Nephron (organoid): ENCODE measurements at regions not wholly inside any gene's neighbourhood (a gene's known extent, or its start where the extent isn't known, plus 50 kb on each side); places are given as distances from the start of the nearest gene placed in this dataset.
A peak's percentile ranks its signal among the peaks of the same experiment; 100 is the strongest.

Experiments used
- H3K27ac Mint-ChIP-seq, 3 experiments: 2 replicates each; pipeline ENCODE4 v1.8.0; 2020; ENCODE audit warnings: mixed read lengths in 3 of 3, mild to moderate bottlenecking in 2 of 3, moderate library complexity in 1 of 3
- H3K27me3 Mint-ChIP-seq: 2 replicates; pipeline ENCODE4 v1.8.0; 2021; ENCODE audit warnings: low read depth, mild to moderate bottlenecking, moderate library complexity, mixed read lengths
- H3K36me3 Mint-ChIP-seq: 2 replicates; pipeline ENCODE4 v1.8.0; 2020; ENCODE audit warnings: low read depth, mixed read lengths
- H3K4me1 Mint-ChIP-seq: 2 replicates; pipeline ENCODE4 v1.8.0; 2020; ENCODE audit warnings: mixed read lengths
- H3K4me3 Mint-ChIP-seq, 3 experiments: 2 replicates each; pipeline ENCODE4 v1.8.0; 2020; ENCODE audit warnings: mild to moderate bottlenecking in 3 of 3, mixed read lengths in 3 of 3, moderate library complexity in 2 of 3
- H3K9me3 Mint-ChIP-seq: 2 replicates; pipeline ENCODE4 v1.8.0; 2020; ENCODE audit warnings: mixed read lengths
- CTCF ChIP-seq, 3 experiments: fragments of 200-600 bp; sonication (generic); IDR thresholded peaks; one replicate each; pipeline ENCODE4 v1.5.0; 2021; ENCODE audit warnings: antibody characterized with exemption in 3 of 3; ENCODE audit not compliant: unreplicated experiment in 3 of 3

DNA sequence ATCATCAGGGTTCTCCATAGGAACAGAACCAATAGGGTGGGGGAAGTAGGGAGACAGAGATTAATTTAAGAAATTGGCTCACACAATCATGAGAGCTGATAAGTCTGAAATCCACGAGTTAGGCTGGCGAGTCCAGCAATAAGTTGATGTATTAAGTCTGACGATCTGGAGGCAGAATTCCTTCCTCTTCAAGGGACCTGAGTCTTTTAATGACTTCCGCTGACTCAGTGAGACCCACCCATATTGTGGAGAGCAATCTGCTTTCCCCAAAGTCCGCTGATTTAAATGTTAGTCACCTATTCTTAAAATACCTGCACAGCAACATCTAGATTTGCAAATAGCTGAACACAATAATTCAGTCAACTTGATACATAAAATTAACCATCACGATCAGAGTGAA is 97.8 kb downstream of the SPTSSA start:
- Mint-ChIP-seq H3K36me3 (no peaks in the 10 kb centered on the region), H3K4me1 (peaks cover 6% of the 10 kb centered on the region), H3K4me3 (no peak overlapping the region), H3K9me3 (no peaks in the 10 kb centered on the region), H3K27me3 (peaks cover 3% of the 10 kb centered on the region), H3K27ac (no peak overlapping the region)
- no peak for TF ChIP-seq CTCF (IDR thresholded peaks at IDR 0.05; ENCODE audit: unreplicated experiment in 3 of 3)

DNA sequence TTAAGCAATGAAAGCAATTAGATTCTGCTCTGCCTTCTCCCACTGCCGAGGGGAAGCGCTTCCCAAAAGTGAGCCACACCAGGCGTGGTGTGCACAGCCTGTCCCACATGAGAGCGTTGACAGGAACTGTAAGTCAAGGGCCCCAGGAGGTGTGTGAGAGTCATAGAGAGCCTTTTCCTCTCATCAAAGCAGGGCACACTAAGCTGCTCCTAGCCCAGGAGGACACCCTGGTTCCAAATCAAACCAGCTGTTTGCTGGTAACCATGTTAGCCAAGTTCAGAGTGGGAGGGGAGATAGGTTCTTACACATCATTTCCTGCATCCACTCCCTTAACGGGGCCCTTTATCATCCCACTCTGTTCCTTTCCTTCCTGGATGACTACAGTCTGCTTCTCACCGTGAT is 98.3 kb downstream of the SPTSSA start:
- Mint-ChIP-seq H3K4me1 (peaks cover 6% of the 10 kb centered on the region), H3K36me3 (no peaks in the 10 kb centered on the region), H3K9me3 (no peaks in the 10 kb centered on the region), H3K4me3 (no peak overlapping the region), H3K27me3 (peaks cover 3% of the 10 kb centered on the region), H3K27ac (no peak overlapping the region)
- no peak for TF ChIP-seq CTCF (IDR thresholded peaks at IDR 0.05; ENCODE audit: unreplicated experiment in 3 of 3)

DNA sequence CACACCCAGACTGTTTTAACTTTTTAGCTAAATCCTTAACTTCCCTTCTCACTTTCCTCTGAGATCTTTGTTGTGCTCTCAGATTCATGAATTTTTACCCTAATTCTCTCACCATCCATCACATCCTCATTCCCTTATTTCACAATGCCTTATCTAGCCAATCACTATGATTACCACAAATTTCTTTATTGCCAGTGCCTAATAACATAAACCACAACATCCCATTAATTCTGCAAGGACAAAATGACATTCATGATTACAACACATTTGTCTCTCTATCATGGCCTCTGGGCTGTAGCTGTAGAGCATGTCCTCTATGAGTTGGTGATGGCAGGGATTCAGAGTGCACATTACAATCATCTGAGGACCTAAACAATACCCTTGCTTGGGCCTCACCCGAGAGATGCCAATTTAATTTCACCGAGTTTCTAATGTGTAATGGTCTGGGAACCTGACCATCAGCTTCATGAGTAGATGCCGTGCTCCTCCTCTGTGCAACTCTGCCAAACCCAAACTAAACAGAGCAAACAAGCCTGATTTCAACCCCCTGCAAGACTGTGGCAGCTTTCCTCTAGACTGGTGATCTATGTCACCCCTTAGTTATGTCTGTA is 99.3 kb downstream of the SPTSSA start:
- Mint-ChIP-seq H3K4me3 (no peak overlapping the region), H3K9me3 (no peaks in the 10 kb centered on the region), H3K27me3 (no peaks in the 10 kb centered on the region), H3K36me3 (no peaks in the 10 kb centered on the region), H3K4me1 (peaks cover 6% of the 10 kb centered on the region), H3K27ac (no peak overlapping the region)
- no peak for TF ChIP-seq CTCF (IDR thresholded peaks at IDR 0.05; ENCODE audit: unreplicated experiment in 3 of 3)

- Mint-ChIP-seq H3K27ac (no peak overlapping the region), H3K4me3 (no peak overlapping the region), H3K9me3 (no peaks in the 10 kb centered on the region), H3K36me3 (no peaks in the 10 kb centered on the region), H3K4me1 (peaks cover 6% of the 10 kb centered on the region), H3K27me3 (no peaks in the 10 kb centered on the region)
- no peak for TF ChIP-seq CTCF (IDR thresholded peaks at IDR 0.05; ENCODE audit: unreplicated experiment in 3 of 3)
Measured at GRCh38 chr14:34361504-34362011, 100.5 kb downstream of the SPTSSA start.

DNA sequence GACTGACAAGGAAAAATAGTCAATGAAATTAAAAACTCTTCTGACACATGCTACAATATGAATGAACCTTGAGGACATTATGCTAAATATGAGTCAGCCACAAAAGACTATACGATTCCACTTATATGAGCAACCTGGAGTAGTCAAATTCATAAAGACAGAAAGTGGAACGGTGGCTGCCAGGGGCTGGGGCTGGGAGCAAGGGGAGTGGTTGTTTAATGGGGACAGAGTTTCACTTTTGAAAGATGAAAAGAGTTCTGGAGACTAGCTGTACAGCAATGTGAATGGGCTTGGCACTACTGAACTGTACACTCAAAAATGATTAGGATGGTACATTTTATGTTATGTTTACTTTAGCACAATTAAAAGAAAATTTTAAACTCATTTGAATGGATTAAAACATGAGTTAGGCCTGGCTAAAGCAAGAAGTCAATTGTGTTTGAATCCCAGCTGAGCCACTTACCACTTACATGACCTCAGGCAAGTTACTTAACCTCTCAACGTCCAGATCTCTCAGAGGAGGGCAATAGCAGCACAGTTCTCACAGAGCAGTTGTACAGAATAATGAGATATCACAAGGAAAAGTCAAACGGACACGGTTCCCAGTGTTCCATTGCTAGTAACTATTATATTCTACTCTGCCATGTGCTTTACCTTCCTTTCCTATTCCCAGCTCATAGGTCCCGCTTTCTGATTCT is 102.5 kb downstream of the SPTSSA start:
- no peaks in the 10 kb centered on the region for H3K27me3 Mint-ChIP-seq
- no peak for TF ChIP-seq CTCF (IDR thresholded peaks at IDR 0.05; ENCODE audit: unreplicated experiment in 3 of 3)
- H3K27ac Mint-ChIP-seq: peak overlapping the region in 1 of 3 experiments; percentile 50
- H3K4me3 Mint-ChIP-seq: no peak overlapping the region
- no peaks in the 10 kb centered on the region for H3K9me3 Mint-ChIP-seq
- peaks cover 6% of the 10 kb centered on the region for H3K4me1 Mint-ChIP-seq
- no peaks in the 10 kb centered on the region for H3K36me3 Mint-ChIP-seq

GRCh38 chr14:34356264-34356654 is 105.8 kb downstream of the SPTSSA start:
- no peak for TF ChIP-seq CTCF (IDR thresholded peaks at IDR 0.05; ENCODE audit: unreplicated experiment in 3 of 3)
- no peaks in the 10 kb centered on the region for H3K9me3 Mint-ChIP-seq
- no peak overlapping the region for H3K4me3 Mint-ChIP-seq
- no peaks in the 10 kb centered on the region for H3K36me3 Mint-ChIP-seq
- no peak overlapping the region for H3K27ac Mint-ChIP-seq
- H3K27me3 Mint-ChIP-seq: no peaks in the 10 kb centered on the region
- H3K4me1 Mint-ChIP-seq: no peaks in the 10 kb centered on the region
